Suprapubic skin (tissue), 4 donors: ENCODE measurements at regions not wholly inside any gene's neighbourhood (a gene's known extent, or its start where the extent isn't known, plus 50 kb on each side); places are given as distances from the start of the nearest gene placed in this dataset.
"Not testable (repeated sequence)": the region's sequence is repeated elsewhere in the genome, so short reads cannot be mapped to it uniquely, and the experiment has no call there.

Experiments used
- DNase-seq, 2 donors: peaks; one replicate each; pipeline ENCODE4 v3.0.0-alpha.2; 2019; ENCODE audit warnings: low spot score in 2 of 2
- H3K27ac ChIP-seq: fragments of 200-600 bp; sonication (generic); one replicate; pipeline ENCODE4 v1.5.1; 2019
- H3K27me3 ChIP-seq: fragments of 200-600 bp; sonication (generic); one replicate; pipeline ENCODE4 v1.5.1; 2019
- H3K36me3 ChIP-seq: fragments of 200-600 bp; sonication (generic); one replicate; pipeline ENCODE4 v1.5.1; 2019
- H3K4me1 ChIP-seq: fragments of 200-600 bp; sonication (generic); one replicate; pipeline ENCODE4 v1.5.1; 2019
- H3K4me3 ChIP-seq: fragments of 200-600 bp; sonication (generic); one replicate; pipeline ENCODE4 v1.5.1; 2019; ENCODE audit warnings: mild to moderate bottlenecking
- H3K9me3 ChIP-seq: fragments of 200-600 bp; sonication (generic); one replicate; pipeline ENCODE4 v1.5.1; 2019
- EP300 ChIP-seq: sonication (generic); formaldehyde crosslinking; IDR thresholded peaks from one replicate; pipeline ENCODE4 v1.6.1; 2017; ENCODE audit warnings: antibody characterized with exemption
- POLR2A ChIP-seq, 2 donors: fragments of 450-650 bp; IDR thresholded peaks; one replicate each; pipeline ENCODE4 v1.6.1; 2017; ENCODE audit warnings: antibody characterized with exemption in 2 of 2, mild to moderate bottlenecking in 2 of 2, moderate library complexity in 2 of 2
- POLR2AphosphoS5 ChIP-seq, 3 donors: sonication (generic); formaldehyde crosslinking; IDR thresholded peaks; one replicate each; pipeline ENCODE4 v1.6.1; 2017; ENCODE audit warnings: antibody characterized with exemption in 3 of 3
- WGBS: methylation state at CpG from one replicate; pipeline ENCODE4 v1.1.5; 2018; 5-methylcytosine and 5-hydroxymethylcytosine counted together
- TF ChIP-seq, protein P1 (sequence below), 2 donors: fragments of 200-600 bp in 1 of 2; fragments of 450-650 bp in 1 of 2; sonication (generic) in 1 of 2; IDR thresholded peaks; one replicate each; pipeline ENCODE4 v1.5.1; 2016 to 2019; ENCODE audit warnings: antibody characterized with exemption in 2 of 2, mild to moderate bottlenecking in 1 of 2, moderate library complexity in 1 of 2

DNA sequence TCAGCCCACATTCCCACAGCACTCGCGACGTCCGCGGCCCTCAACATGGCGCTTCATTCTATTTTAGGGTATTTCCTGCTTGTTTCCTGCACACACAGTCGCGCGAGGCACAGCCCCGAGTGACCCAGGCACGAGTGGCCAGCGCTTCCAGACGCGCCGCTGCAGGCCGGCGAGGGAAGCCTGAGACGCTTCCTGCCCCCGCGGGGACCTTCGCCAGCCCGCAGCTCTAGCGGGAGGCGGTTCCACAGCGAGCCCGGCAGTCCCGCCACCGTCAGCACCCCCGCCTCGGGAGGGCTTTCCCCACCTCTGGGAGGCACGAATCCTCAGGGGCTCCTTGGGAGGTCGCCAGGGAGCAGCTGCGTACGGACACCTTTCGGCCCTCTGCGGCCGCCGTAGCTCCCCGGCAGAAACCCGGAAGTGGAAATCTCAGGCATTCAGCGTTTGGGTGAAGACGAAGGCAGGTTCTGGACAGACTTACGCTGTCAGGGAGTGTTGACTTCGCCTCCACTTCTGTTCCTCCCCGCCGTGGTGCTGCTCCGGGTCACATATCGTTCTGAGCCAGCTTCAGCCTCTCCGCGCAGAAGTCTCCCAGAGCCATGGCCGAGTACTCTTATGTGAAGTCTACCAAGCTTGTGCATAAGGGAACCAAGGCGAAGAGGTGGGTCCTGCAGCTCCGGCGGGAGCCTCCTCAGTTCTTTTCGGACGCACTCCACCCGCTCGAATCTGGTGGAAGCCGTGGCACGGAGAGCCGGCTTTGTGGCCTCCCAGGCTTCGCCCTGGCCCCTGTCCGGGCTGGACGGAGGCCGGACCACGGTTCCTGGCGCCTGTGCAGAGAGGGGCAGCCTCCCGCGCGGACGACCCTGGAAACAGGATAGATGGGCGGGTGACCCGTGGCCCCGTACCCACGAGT is 2925.9 kb upstream of the OR11H1 start:
- WGBS = 63% methylated on average over 71 of the region's 75 CpGs
- peak in 1 of 2 donors; percentile 72 for DNase-seq
- Histone ChIP-seq H3K4me1 (no peaks in the 10 kb centered on the region), H3K4me3 (no peak overlapping the region), H3K9me3 (peaks cover 48% of the 10 kb centered on the region), H3K27ac (no peak overlapping the region), H3K36me3 (no peaks in the 10 kb centered on the region), H3K27me3 (no peaks in the 10 kb centered on the region)
- TF ChIP-seq EP300 (no peak), POLR2AphosphoS5 (IDR thresholded peaks at IDR 0.05) (no peak), POLR2A (IDR thresholded peaks at IDR 0.05) (no peak)
- TF ChIP-seq, protein P1, sequence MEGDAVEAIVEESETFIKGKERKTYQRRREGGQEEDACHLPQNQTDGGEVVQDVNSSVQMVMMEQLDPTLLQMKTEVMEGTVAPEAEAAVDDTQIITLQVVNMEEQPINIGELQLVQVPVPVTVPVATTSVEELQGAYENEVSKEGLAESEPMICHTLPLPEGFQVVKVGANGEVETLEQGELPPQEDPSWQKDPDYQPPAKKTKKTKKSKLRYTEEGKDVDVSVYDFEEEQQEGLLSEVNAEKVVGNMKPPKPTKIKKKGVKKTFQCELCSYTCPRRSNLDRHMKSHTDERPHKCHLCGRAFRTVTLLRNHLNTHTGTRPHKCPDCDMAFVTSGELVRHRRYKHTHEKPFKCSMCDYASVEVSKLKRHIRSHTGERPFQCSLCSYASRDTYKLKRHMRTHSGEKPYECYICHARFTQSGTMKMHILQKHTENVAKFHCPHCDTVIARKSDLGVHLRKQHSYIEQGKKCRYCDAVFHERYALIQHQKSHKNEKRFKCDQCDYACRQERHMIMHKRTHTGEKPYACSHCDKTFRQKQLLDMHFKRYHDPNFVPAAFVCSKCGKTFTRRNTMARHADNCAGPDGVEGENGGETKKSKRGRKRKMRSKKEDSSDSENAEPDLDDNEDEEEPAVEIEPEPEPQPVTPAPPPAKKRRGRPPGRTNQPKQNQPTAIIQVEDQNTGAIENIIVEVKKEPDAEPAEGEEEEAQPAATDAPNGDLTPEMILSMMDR (IDR thresholded peaks at IDR 0.05) = no peak

DNA sequence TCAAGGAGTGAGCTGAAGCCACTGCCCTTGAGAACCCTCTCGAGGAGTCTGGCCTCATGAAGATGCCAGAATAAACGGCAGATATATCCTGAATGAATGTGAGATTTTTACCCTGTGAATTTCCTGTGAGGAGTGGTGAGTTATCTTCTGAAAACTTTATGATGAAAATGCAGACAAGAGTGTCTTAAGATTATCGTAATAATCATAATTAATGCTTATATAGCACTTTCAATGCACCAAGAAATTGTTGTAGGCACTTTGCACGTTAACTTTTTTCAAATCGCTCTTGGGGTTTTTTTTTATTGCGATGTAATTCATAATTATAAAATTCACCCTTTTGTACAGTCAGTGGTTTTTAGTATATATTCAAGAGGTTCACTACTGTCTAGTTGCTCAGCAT is 2924.6 kb upstream of the OR11H1 start:
- H3K27ac ChIP-seq, H3K4me3 ChIP-seq, H3K27me3 ChIP-seq, H3K36me3 ChIP-seq, H3K4me1 ChIP-seq, DNase-seq: not testable (repeated sequence)
- H3K9me3 ChIP-seq = peaks cover 41% of the 10 kb centered on the region
- 78% methylated on average over 6 of the region's 6 CpGs for WGBS

DNA sequence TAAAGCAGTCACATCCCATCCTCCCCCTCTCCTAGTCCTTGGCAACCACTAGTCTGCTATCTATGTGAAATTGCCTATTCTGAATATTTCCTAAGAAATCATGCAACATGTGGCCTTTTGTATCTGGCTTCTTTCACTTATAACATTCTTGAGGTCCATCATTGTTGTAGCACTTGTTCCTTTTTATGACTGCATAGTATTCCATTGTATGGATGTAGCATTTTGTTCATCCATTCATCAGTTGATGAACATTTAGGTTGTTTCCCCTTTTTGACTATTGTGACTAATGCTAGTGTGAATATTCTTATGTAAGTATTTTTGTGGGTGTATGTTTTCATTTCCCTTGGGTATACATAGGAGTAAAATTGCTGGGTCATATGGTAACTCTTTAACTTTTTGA is 2924.2 kb upstream of the OR11H1 start:
- H3K9me3 ChIP-seq = peaks cover 37% of the 10 kb centered on the region
- H3K4me1 ChIP-seq, H3K4me3 ChIP-seq, H3K36me3 ChIP-seq, H3K27ac ChIP-seq, DNase-seq, H3K27me3 ChIP-seq: not testable (repeated sequence)

DNA sequence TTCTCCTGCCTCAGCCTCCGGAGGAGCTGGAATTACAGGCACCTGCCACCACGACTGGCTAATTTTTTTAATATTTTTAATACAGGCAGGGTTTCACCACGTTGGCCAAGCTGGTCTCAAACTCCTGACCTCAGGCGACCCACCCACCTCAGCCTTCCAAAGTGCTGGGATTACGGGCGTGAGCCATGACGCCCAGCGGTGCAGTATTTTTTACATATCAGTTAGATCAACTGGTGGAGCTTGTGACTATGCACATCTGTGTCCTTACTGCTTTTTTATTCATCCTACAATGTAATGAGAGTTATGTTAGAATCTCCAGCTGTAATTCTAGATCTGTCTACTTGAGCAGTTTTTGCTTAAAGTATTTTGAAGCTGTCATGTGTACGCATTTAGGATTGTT is 2919.5 kb upstream of the OR11H1 start:
- 76% methylated on average over 9 of the region's 9 CpGs for WGBS
- not testable (repeated sequence) for H3K4me1 ChIP-seq, DNase-seq

DNA sequence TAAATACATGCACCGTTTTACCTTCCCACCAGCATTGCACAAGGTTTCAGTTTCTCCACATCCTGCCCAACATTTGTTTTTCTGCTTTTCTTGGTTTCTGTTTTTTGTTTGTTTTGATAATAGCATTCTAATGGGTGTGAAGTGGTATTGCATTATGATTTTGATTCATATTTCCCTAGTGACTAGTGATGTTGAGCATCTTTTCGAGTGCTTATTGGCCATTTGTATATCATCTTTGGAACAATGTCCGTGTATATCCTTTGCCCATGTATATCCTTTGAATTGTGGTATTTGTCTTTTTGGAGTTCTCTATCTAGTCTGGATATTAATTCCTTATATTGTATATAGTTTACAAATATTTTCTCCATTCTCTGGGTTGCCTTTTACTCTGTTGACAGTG is 2914.8 kb upstream of the OR11H1 start:
- no peak overlapping the region for H3K27ac ChIP-seq
- TF ChIP-seq POLR2A (IDR thresholded peaks at IDR 0.05) = no peak
- TF ChIP-seq EP300 = no peak
- TF ChIP-seq, protein P1 (IDR thresholded peaks at IDR 0.05) = no peak
- TF ChIP-seq POLR2AphosphoS5 (IDR thresholded peaks at IDR 0.05) = no peak
- no peaks in the 10 kb centered on the region for H3K27me3 ChIP-seq
- DNase-seq = no peak
- H3K4me3 ChIP-seq = no peak overlapping the region
- 71% methylated on average over 3 of the region's 3 CpGs for WGBS
- no peaks in the 10 kb centered on the region for H3K36me3 ChIP-seq
- H3K4me1 ChIP-seq = no peaks in the 10 kb centered on the region
- H3K9me3 ChIP-seq = no peaks in the 10 kb centered on the region

More for the DNA sequence above, 2919.5 kb upstream of the OR11H1 start:
- H3K27me3 ChIP-seq, H3K27ac ChIP-seq, H3K36me3 ChIP-seq, H3K4me3 ChIP-seq: not testable (repeated sequence)
- peaks cover 15% of the 10 kb centered on the region for H3K9me3 ChIP-seq

DNA sequence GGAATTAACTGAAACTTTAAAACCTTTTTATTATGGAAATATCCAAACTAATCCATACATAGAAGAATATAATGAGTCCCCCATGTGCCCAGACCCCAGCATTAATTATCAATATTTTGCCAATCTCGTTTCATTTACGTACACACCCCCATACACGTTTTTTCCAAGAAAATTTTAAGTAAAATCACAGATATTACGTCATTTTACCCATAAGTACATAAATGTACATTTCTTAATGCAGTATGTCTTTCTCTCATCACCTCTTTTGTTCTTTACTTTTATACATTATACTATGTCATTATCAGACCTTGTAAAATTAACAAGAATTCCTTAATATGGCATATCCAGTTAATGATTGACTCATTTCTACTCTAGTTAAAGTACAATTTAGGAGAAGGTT is 2914.1 kb upstream of the OR11H1 start:
- H3K36me3 ChIP-seq, H3K27ac ChIP-seq, H3K4me3 ChIP-seq, H3K27me3 ChIP-seq, H3K4me1 ChIP-seq, DNase-seq, H3K9me3 ChIP-seq: not testable (repeated sequence)
- WGBS = 47% methylated on average over 4 of the region's 4 CpGs

DNA sequence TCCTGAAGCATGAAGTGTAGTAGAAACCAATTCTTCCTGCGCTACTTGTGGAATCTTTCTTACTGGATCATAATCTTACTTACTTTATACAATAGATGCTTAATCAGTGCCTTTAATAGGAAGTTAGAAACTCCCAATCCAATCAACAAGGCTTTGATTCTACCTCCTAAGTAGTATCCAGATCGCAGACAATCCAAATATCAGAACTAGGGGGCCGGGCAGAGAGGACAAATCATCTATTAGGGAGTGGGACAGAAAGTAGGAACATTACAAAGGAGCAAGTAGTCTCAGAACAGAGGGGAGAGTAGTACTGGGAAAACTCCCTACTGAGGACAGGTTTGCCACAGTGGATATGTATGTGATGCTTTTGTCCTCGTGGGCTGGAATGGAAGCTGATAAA is 2901.1 kb upstream of the OR11H1 start:
- H3K4me1 ChIP-seq, H3K4me3 ChIP-seq, H3K27ac ChIP-seq, H3K36me3 ChIP-seq, H3K27me3 ChIP-seq, DNase-seq: not testable (repeated sequence)
- peaks cover 24% of the 10 kb centered on the region for H3K9me3 ChIP-seq
- WGBS = 65% methylated on average over 4 of the region's 4 CpGs

DNA sequence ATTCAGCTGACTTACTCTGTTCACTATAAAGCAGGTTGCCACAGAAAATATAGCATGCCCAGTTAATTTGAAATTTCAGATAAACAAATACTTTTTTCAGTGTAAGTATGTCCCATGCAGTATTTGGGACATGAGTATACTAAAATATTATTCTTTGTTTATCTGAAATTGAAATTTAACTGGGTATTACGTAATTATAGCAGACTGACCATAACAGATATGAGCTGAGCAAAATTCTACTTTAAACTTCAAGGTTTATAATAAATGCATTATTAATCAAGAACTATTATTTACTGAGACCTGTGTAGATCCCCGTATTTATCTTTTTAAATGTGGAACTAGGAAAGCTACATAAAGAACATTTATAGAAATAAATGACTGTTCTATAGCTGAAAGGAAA is 2898.2 kb upstream of the OR11H1 start:
- H3K36me3 ChIP-seq, H3K27me3 ChIP-seq, H3K4me1 ChIP-seq, H3K27ac ChIP-seq, H3K4me3 ChIP-seq, DNase-seq: not testable (repeated sequence)
- 51% methylated on average over 2 of the region's 2 CpGs for WGBS
- H3K9me3 ChIP-seq = peaks cover 23% of the 10 kb centered on the region

DNA sequence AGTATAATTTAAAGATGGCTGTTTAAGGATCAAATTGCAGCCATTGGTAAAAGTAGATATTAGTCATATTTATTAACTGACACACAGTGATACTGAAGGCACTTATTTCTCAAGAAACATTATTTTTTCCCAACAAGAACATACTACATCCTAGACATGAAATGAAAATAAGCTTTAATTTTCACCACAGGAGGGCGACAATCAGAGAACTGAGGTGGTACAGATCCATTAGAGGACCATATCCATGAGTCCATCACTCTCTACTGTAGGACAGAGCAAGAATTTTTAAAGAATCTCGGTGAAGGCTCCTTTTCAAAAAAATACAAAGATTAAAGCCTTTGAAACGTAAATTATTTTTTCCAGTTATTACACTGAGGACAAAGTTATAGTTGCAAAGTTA is 2897.0 kb upstream of the OR11H1 start:
- H3K4me1 ChIP-seq, H3K4me3 ChIP-seq, H3K27me3 ChIP-seq, H3K27ac ChIP-seq, H3K36me3 ChIP-seq, DNase-seq: not testable (repeated sequence)
- peaks cover 25% of the 10 kb centered on the region for H3K9me3 ChIP-seq
- 36% methylated on average over 3 of the region's 3 CpGs for WGBS

DNA sequence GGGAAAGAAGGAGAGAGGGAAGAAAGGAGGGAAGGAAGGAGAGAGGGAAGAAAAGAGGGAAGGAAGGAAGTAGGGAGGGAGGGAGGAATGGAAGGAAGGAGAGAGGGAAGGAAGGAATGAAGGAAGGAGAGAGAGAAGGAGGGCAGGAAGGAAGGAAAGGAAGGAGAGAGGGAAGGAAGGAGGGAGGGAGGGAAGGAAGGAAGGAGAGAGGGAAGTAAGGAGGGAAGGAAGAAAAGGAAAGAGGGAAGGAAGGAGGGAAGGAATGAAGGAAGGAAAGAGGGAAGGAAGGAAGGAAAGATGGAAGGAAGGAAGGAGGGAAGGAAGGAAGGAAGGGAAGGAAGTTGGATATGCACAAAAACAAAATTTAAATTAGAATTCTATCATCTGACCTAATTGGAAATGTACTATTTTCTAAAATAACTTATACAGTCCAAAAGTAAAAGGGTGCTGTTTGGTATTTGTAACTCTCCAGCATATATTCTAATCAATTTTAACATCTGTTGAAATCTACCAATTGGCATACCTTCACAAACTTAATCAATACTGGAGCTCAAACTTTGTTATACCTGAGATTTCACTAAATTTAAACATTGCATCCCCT is 2890.3 kb upstream of the OR11H1 start:
- not testable (repeated sequence) for H3K4me1 ChIP-seq, H3K27me3 ChIP-seq, H3K36me3 ChIP-seq, DNase-seq, H3K4me3 ChIP-seq, H3K27ac ChIP-seq
- H3K9me3 ChIP-seq = peaks cover 28% of the 10 kb centered on the region

DNA sequence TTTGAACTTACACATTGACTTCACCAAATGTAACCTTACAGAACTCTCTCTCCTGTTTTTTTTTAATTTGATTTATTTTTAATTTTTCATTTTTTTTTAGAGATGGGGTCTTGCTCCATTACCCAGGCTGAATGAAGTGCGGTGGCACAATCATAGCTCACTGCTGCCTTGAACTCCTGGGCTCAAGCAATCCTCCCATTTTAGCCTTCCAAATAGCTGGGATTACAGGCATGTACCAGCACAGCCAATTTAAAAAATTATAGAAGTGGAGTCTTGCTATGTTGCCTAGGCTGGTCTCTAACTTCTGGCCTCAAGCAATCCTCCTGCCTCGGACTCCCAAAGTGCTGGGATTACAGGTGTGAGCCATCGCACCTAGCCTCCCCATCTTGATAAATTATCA is 2889.7 kb upstream of the OR11H1 start:
- 85% methylated on average over 3 of the region's 3 CpGs for WGBS
- H3K27ac ChIP-seq, H3K27me3 ChIP-seq, DNase-seq, H3K4me1 ChIP-seq, H3K36me3 ChIP-seq, H3K4me3 ChIP-seq: not testable (repeated sequence)
- peaks cover 25% of the 10 kb centered on the region for H3K9me3 ChIP-seq
